A549 (cell line): ENCODE measurements at regions not wholly inside any gene's neighbourhood (a gene's known extent, or its start where the extent isn't known, plus 50 kb on each side); places are given as distances from the start of the nearest gene placed in this dataset.

Source experiments
- POLR2AphosphoS2 ChIP-seq: conservative IDR thresholded peaks from 2 replicates; pipeline ENCODE4 v1.6.1; 2012; ENCODE audit warnings: low read length, improper control_type of control experiment, inconsistent platforms
- TF ChIP-seq, protein P1 (sequence below): fragments of 200-600 bp; sonication (generic); IDR thresholded peaks from 2 replicates; pipeline ENCODE4 v1.6.1; 2016; ENCODE audit warnings: antibody characterized with exemption, mild to moderate bottlenecking, moderate library complexity

DNA sequence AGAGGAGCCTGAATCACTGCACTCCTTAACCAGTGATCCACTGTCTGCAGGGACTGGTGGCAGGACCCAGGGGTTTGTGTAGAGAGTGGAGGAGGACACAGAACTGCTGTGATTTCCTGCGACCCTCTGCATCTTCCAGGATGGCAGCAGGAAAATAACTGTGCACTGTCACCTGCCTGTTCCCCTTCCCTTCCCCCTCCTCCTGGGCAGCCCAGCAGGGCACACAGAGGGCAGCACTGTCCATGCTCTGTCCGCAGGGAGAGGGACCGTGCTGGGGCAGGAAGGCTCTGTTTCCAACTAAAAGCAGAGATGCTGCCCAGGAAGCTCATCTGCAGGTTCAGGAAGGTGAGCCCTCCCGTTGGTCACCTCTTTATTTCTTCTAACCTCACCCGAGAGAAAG lies 168.7 kb downstream of the ZBTB18 start:
- TF ChIP-seq, protein P1, sequence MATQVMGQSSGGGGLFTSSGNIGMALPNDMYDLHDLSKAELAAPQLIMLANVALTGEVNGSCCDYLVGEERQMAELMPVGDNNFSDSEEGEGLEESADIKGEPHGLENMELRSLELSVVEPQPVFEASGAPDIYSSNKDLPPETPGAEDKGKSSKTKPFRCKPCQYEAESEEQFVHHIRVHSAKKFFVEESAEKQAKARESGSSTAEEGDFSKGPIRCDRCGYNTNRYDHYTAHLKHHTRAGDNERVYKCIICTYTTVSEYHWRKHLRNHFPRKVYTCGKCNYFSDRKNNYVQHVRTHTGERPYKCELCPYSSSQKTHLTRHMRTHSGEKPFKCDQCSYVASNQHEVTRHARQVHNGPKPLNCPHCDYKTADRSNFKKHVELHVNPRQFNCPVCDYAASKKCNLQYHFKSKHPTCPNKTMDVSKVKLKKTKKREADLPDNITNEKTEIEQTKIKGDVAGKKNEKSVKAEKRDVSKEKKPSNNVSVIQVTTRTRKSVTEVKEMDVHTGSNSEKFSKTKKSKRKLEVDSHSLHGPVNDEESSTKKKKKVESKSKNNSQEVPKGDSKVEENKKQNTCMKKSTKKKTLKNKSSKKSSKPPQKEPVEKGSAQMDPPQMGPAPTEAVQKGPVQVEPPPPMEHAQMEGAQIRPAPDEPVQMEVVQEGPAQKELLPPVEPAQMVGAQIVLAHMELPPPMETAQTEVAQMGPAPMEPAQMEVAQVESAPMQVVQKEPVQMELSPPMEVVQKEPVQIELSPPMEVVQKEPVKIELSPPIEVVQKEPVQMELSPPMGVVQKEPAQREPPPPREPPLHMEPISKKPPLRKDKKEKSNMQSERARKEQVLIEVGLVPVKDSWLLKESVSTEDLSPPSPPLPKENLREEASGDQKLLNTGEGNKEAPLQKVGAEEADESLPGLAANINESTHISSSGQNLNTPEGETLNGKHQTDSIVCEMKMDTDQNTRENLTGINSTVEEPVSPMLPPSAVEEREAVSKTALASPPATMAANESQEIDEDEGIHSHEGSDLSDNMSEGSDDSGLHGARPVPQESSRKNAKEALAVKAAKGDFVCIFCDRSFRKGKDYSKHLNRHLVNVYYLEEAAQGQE, result no peak
- no peak for TF ChIP-seq POLR2AphosphoS2
